Ovary (tissue), 7 donors: ENCODE measurements at regions not wholly inside any gene's neighbourhood (a gene's known extent, or its start where the extent isn't known, plus 50 kb on each side); places are given as distances from the start of the nearest gene placed in this dataset.

Source experiments
- DNase-seq, 5 donors: peaks; one replicate each; pipeline ENCODE4 v3.0.0-alpha.2; 2019 to 2020
- H3K27ac ChIP-seq, 2 donors: fragments of 200-600 bp; one replicate each; pipeline versions ENCODE4 v1.5.1 to v1.8.0; 2019 to 2022
- H3K27me3 ChIP-seq: fragments of 200-600 bp; one replicate; pipeline ENCODE4 v1.8.0; 2022
- H3K36me3 ChIP-seq: fragments of 200-600 bp; sonication (generic); one replicate; pipeline ENCODE4 v1.5.1; 2019
- H3K4me1 ChIP-seq: one replicate; pipeline ENCODE4 v1.8.1; 2013; ENCODE audit warnings: mild to moderate bottlenecking, moderate library complexity; ENCODE audit not compliant: insufficient read depth
- H3K4me3 ChIP-seq: fragments of 200-600 bp; sonication (generic); one replicate; pipeline ENCODE4 v1.5.1; 2017
- H3K9me3 ChIP-seq, 2 donors: fragments of 200-600 bp in 1 of 2; sonication (generic) in 1 of 2; one replicate each; pipeline versions ENCODE4 v1.5.1 to v1.8.1; 2013 to 2019; ENCODE audit warnings: mild to moderate bottlenecking in 1 of 2, moderate library complexity in 1 of 2
- EP300 ChIP-seq: sonication (generic); formaldehyde crosslinking; IDR thresholded peaks from one replicate; pipeline ENCODE4 v1.6.1; 2017; ENCODE audit warnings: antibody characterized with exemption
- POLR2A ChIP-seq: fragments of 450-650 bp; IDR thresholded peaks from one replicate; pipeline ENCODE4 v1.6.1; 2017; ENCODE audit warnings: antibody characterized with exemption, mild to moderate bottlenecking, moderate library complexity
- WGBS, 3 donors: extraction: QIAGEN DNeasy Blood & Tissue Kit in 1 of 3; methylation state at CpG; one replicate each; pipeline versions ENCODE4 v1.1.5 to v1.1.7; 2013 to 2017; 5-methylcytosine and 5-hydroxymethylcytosine counted together
- intact Hi-C, 4 donors: fragments of 100-400 bp; cut with DNase I; formaldehyde crosslinking; loops; one replicate each; pipeline versions ENCODE4 v1.11.0 to v1.15.1; 2022 to 2023
- TF ChIP-seq, protein P1 (sequence below), 3 donors: fragments of 450-650 bp in 2 of 3; fragments of 200-600 bp in 1 of 3; IDR thresholded peaks; one replicate each; pipeline versions ENCODE4 v1.5.1 to v1.8.0; 2016 to 2022; ENCODE audit warnings: antibody characterized with exemption in 3 of 3, mild to moderate bottlenecking in 1 of 3
- donor health status: DM: no; HTN: no; CAD: no; lungs with moderate emphysema.
- donor health status: DM: no; HTN: no; CAD: no.
- donor health status: Bipolar disorder and iron deficiency.
- donor health status: DM: no; HTN: no; CAD: no.
- donor health status: DM: yes; HTN: yes; CAD: no.

GRCh38 chr16:65767125-65767524, 599.4 kb upstream of the CDH5 start:
- intact Hi-C loops = no loop called here
- no peaks in the 10 kb centered on the region for H3K4me1 ChIP-seq
- DNase-seq = no peak
- H3K4me3 ChIP-seq = no peak overlapping the region
- H3K27ac ChIP-seq = no peak overlapping the region
- H3K9me3 ChIP-seq = no peaks in the 10 kb centered on the region
- no peaks in the 10 kb centered on the region for H3K27me3 ChIP-seq
- WGBS, 3 donors = 79 to 81% (median 80%) methylated on average over 4 of the region's 4 CpGs
- H3K36me3 ChIP-seq = no peaks in the 10 kb centered on the region
- TF ChIP-seq, protein P1, sequence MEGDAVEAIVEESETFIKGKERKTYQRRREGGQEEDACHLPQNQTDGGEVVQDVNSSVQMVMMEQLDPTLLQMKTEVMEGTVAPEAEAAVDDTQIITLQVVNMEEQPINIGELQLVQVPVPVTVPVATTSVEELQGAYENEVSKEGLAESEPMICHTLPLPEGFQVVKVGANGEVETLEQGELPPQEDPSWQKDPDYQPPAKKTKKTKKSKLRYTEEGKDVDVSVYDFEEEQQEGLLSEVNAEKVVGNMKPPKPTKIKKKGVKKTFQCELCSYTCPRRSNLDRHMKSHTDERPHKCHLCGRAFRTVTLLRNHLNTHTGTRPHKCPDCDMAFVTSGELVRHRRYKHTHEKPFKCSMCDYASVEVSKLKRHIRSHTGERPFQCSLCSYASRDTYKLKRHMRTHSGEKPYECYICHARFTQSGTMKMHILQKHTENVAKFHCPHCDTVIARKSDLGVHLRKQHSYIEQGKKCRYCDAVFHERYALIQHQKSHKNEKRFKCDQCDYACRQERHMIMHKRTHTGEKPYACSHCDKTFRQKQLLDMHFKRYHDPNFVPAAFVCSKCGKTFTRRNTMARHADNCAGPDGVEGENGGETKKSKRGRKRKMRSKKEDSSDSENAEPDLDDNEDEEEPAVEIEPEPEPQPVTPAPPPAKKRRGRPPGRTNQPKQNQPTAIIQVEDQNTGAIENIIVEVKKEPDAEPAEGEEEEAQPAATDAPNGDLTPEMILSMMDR (IDR thresholded peaks at IDR 0.05) = no peak
- no peak for TF ChIP-seq POLR2A
- TF ChIP-seq EP300 = no peak

DNA sequence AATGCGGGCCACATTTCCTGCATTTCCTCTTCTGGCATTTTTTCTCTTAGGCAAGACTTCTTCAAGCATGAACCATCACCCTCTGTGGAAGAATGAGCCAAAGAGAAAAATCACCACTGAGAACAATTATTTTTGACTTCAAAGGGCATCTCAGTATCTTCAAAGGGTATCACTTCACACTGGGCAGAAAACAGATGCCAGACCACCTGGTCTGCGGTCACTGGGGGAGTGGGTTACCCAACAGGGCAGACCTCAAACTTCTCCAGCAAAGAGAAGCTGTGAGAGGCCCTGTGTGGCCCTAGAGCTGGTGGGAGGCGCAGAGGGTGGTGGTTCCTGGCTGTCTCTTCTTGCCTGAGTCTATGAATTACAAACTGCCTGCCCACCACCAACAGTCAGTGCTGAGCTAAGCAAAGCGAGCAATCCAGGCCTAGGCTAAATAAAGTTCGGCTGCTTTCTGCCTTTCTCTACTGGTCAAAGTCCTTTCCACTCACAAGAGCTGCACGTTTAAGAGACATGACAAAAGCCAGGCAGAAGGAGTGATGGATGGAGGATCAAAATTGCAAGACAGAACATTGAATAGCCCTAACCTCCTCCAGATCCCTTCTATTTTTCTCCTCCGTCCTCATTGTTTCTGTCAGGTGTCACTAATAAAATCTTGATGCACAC, 602.7 kb upstream of the CDH5 start:
- intact Hi-C loops = no loop called here
- H3K9me3 ChIP-seq = no peaks in the 10 kb centered on the region
- no peak overlapping the region for H3K4me3 ChIP-seq
- no peak for DNase-seq
- no peaks in the 10 kb centered on the region for H3K27me3 ChIP-seq
- no peak for TF ChIP-seq EP300
- TF ChIP-seq, protein P1 (IDR thresholded peaks at IDR 0.05) = no peak
- no peak for TF ChIP-seq POLR2A
- H3K36me3 ChIP-seq = no peaks in the 10 kb centered on the region
- WGBS, 3 donors = 92 to 97% (median 94%) methylated on average over 7 of the region's 7 CpGs
- no peak overlapping the region for H3K27ac ChIP-seq
- peaks cover 1% of the 10 kb centered on the region for H3K4me1 ChIP-seq

- no peak for DNase-seq
- intact Hi-C loops = no loop called here
- 78 to 96% (median 91%) methylated on average over 4 of the region's 4 CpGs for WGBS, 3 donors
- Histone ChIP-seq H3K4me3 (no peak overlapping the region), H3K27ac (no peak overlapping the region), H3K27me3 (no peaks in the 10 kb centered on the region), H3K36me3 (no peaks in the 10 kb centered on the region), H3K4me1 (peaks cover 4% of the 10 kb centered on the region), H3K9me3 (no peaks in the 10 kb centered on the region)
- TF ChIP-seq EP300 = no peak
These were observed 605.6 kb upstream of the CDH5 start for GRCh38 chr16:65760874-65761273.

GRCh38 chr16:65758620-65759019, 607.9 kb upstream of the CDH5 start:
- no peak overlapping the region for H3K4me3 ChIP-seq
- intact Hi-C loops = loop anchor here in 2 of 4 donors (10.0 kb wide), 2 partner anchors 506 to 1134 kb away; no protein-coding TSS in a partner anchor
- peak overlapping the region in 1 of 2 donors; percentile 40 for H3K27ac ChIP-seq
- H3K27me3 ChIP-seq = no peaks in the 10 kb centered on the region
- 10 to 24% (median 16%) methylated on average over 4 of the region's 4 CpGs for whole genome bisulfite sequencing, 3 donors
- no peaks in the 10 kb centered on the region for H3K36me3 ChIP-seq
- TF ChIP-seq EP300 (no peak), POLR2A (no peak)
- TF ChIP-seq, protein P1 (IDR thresholded peaks at IDR 0.05) = no peak
- peaks cover 6% of the 10 kb centered on the region for H3K4me1 ChIP-seq
- peak in 1 of 5 donors; percentile 42 for DNase-seq
- no peaks in the 10 kb centered on the region for H3K9me3 ChIP-seq

- Histone ChIP-seq H3K27me3 (no peaks in the 10 kb centered on the region), H3K4me1 (peaks cover 10% of the 10 kb centered on the region), H3K27ac (no peak overlapping the region), H3K4me3 (no peak overlapping the region), H3K9me3 (no peaks in the 10 kb centered on the region), H3K36me3 (no peaks in the 10 kb centered on the region)
- 33 to 41% (median 37%) methylated on average over 4 of the region's 4 CpGs for WGBS, 3 donors
- peak in 1 of 5 donors; percentile 32 for DNase-seq
- TF ChIP-seq, protein P1 (IDR thresholded peaks at IDR 0.05) = no peak
- TF ChIP-seq EP300 (no peak), POLR2A (no peak)
- intact Hi-C loops = loop anchor here in 2 of 4 donors (10.0 kb wide), 2 partner anchors 508 to 1132 kb away; no protein-coding TSS in a partner anchor
These were observed 609.4 kb upstream of the CDH5 start for GRCh38 chr16:65757064-65757463.
